Keratinocyte (primary cell): ENCODE measurements at regions not wholly inside any gene's neighbourhood (a gene's known extent, or its start where the extent isn't known, plus 50 kb on each side); places are given as distances from the start of the nearest gene placed in this dataset.
"Not testable (repeated sequence)": the region's sequence is repeated elsewhere in the genome, so short reads cannot be mapped to it uniquely, and the experiment has no call there.

Experiments
- DNase-seq: peaks from one replicate; pipeline ENCODE4 v3.0.0-alpha.2; 2011; ENCODE audit warnings: low read depth, missing footprints, low spot score
- FAIRE-seq: peaks from 2 replicates; lab custom pipeline; 2011; peaks lifted over from hg19 to GRCh38; lab: Jason Lieb, UNC
- H2AFZ ChIP-seq: 2 replicates; pipeline ENCODE4 v1.6.0; 2012; ENCODE audit warnings: low read length, control low read depth, inconsistent platforms; ENCODE audit not compliant: control insufficient read depth
- H3K27ac ChIP-seq: 2 replicates; pipeline ENCODE4 v1.5.1; 2011; ENCODE audit warnings: low read length; ENCODE audit not compliant: control insufficient read depth, insufficient read depth
- H3K27me3 ChIP-seq: 3 replicates; pipeline ENCODE4 v1.6.0; 2011; ENCODE audit warnings: low read length; ENCODE audit not compliant: control insufficient read depth, insufficient read depth; ENCODE audit errors: extremely low read depth
- H3K36me3 ChIP-seq, 2 experiments: 2 replicates in 1 of 2; 3 replicates in 1 of 2; pipeline ENCODE4 v1.5.1; 2011; ENCODE audit warnings: low read length in 2 of 2, mild to moderate bottlenecking in 1 of 2; ENCODE audit not compliant: control insufficient read depth in 2 of 2, insufficient read depth in 2 of 2; ENCODE audit errors: extremely low read depth in 1 of 2
- H3K4me1 ChIP-seq: 3 replicates; pipeline ENCODE4 v1.5.1; 2011; ENCODE audit warnings: low read length; ENCODE audit not compliant: control insufficient read depth, insufficient read depth; ENCODE audit errors: extremely low read depth
- H3K4me2 ChIP-seq: 3 replicates; pipeline ENCODE4 v1.6.0; 2011; ENCODE audit warnings: low read depth, low read length; ENCODE audit not compliant: control insufficient read depth, insufficient read depth; ENCODE audit errors: extremely low read depth
- H3K4me3 ChIP-seq, 3 experiments: fragments of 200-600 bp in 1 of 3; sonication (generic) in 1 of 3; 2 replicates in 2 of 3; 3 replicates in 1 of 3; pipeline ENCODE4 v1.5.1; 2011 to 2016; ENCODE audit warnings: low read length in 3 of 3, mild to moderate bottlenecking in 3 of 3, control low read depth in 2 of 3, inconsistent platforms in 1 of 3, low read depth in 1 of 3, mixed read lengths in 1 of 3, mixed run types in 1 of 3, moderate library complexity in 1 of 3; ENCODE audit not compliant: control insufficient read depth in 2 of 3, insufficient read depth in 2 of 3; ENCODE audit errors: extremely low read depth in 1 of 3
- H3K79me2 ChIP-seq: 2 replicates; pipeline ENCODE4 v1.6.0; 2012; ENCODE audit warnings: low read length; ENCODE audit not compliant: control insufficient read depth, insufficient read depth
- H3K9ac ChIP-seq: 3 replicates; pipeline ENCODE4 v1.6.0; 2011; ENCODE audit warnings: low read length; ENCODE audit not compliant: control insufficient read depth, insufficient read depth; ENCODE audit errors: extremely low read depth
- H3K9me1 ChIP-seq: 3 replicates; pipeline ENCODE4 v1.6.0; 2011; ENCODE audit warnings: low read length; ENCODE audit not compliant: control insufficient read depth, insufficient read depth; ENCODE audit errors: extremely low read depth
- H3K9me3 ChIP-seq: 2 replicates; pipeline ENCODE4 v1.5.1; 2012; ENCODE audit warnings: low read depth, low read length; ENCODE audit not compliant: control insufficient read depth
- H4K20me1 ChIP-seq: 3 replicates; pipeline ENCODE4 v1.6.0; 2011; ENCODE audit warnings: low read length; ENCODE audit not compliant: control insufficient read depth, insufficient read depth; ENCODE audit errors: extremely low read depth
- EZH2 ChIP-seq: IDR thresholded peaks from one replicate; pipeline ENCODE4 v1.6.1; 2012; ENCODE audit warnings: inconsistent platforms, mild to moderate bottlenecking, low read length, moderate library complexity
- dilution Hi-C: fragments of 300-500 bp; cut with MboI; formaldehyde crosslinking; loops from one replicate; pipeline ENCODE4 v1.7.0; 2020; ENCODE audit warnings: low sequenced_read_pairs; ENCODE audit not compliant: extremely low pct_ligation_motif_present
- TF ChIP-seq, protein P1 (sequence below), 3 experiments: IDR thresholded peaks in 1 of 3; conservative IDR thresholded peaks in 1 of 3; optimal IDR thresholded peaks in 1 of 3; 2 replicates in 2 of 3; 3 replicates in 1 of 3; pipeline versions ENCODE3 to v1.5.1; 2011; ENCODE audit warnings: low read length in 3 of 3, mild to moderate bottlenecking in 3 of 3, moderate library complexity in 2 of 3, control low read depth in 1 of 3, inconsistent platforms in 1 of 3; ENCODE audit not compliant: insufficient read depth in 2 of 3; ENCODE audit errors: extremely low read depth in 1 of 3

DNA sequence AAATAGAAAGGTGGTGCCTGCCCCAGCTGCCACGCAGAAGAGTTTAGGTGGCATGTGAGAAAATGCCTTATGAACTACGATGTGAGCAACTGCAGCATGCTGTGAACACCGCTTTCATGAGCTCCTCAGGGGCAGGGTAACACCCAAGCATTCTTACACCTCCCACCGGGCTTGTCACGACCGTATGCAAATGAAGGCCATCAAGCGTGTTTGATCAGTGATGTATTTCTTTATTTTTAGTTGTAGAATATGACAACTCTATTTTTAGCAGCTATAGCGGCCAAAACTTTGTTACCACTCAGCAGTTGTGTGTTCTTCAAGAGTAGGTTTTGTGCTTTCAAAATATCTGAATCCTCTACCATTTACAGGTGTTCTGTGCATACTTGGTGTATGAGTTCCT, 58.1 kb upstream of the SAMD11 start:
- H3K9ac ChIP-seq, H3K36me3 ChIP-seq, dilution Hi-C loops, H3K9me3 ChIP-seq, H3K9me1 ChIP-seq, H3K4me2 ChIP-seq, DNase-seq, FAIRE-seq, H3K27ac ChIP-seq, H3K4me3 ChIP-seq, H4K20me1 ChIP-seq, H3K79me2 ChIP-seq, H2AFZ ChIP-seq, H3K4me1 ChIP-seq: not testable (repeated sequence)
- H3K27me3 ChIP-seq = peaks cover 11% of the 10 kb centered on the region

DNA sequence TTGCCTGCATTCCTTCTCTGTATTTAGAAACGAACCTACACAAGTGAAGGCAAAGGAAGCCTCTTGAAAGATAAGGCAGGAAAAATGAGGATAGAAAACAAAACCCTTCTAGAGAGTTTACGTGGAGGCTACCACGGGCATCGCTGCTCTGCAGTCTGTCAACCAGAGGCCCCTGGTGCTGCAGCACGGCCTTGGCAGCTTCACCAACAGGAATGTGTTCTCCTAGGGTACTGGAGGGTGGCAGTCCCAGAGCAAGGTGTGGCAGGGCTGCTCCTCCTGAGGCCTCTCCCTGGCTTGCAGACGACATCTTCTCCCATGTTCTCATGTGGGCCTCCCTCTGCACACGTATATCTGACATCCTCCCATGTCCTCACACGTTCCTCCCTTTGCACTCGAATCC, 57.6 kb upstream of the SAMD11 start:
- Histone ChIP-seq H3K9me3 (no peaks in the 10 kb centered on the region), H3K27me3 (peaks cover 11% of the 10 kb centered on the region), H4K20me1 (no peaks in the 10 kb centered on the region), H3K36me3 (no peaks in the 10 kb centered on the region), H2AFZ (no peak overlapping the region), H3K9me1 (no peaks in the 10 kb centered on the region), H3K4me3 (no peak overlapping the region), H3K4me1 (no peaks in the 10 kb centered on the region), H3K79me2 (no peaks in the 10 kb centered on the region), H3K9ac (no peak overlapping the region), H3K27ac (no peak overlapping the region), H3K4me2 (no peak overlapping the region)
- DNase-seq = no peak
- dilution Hi-C loops = no loop called here
- no peak for TF ChIP-seq EZH2
- TF ChIP-seq, protein P1, sequence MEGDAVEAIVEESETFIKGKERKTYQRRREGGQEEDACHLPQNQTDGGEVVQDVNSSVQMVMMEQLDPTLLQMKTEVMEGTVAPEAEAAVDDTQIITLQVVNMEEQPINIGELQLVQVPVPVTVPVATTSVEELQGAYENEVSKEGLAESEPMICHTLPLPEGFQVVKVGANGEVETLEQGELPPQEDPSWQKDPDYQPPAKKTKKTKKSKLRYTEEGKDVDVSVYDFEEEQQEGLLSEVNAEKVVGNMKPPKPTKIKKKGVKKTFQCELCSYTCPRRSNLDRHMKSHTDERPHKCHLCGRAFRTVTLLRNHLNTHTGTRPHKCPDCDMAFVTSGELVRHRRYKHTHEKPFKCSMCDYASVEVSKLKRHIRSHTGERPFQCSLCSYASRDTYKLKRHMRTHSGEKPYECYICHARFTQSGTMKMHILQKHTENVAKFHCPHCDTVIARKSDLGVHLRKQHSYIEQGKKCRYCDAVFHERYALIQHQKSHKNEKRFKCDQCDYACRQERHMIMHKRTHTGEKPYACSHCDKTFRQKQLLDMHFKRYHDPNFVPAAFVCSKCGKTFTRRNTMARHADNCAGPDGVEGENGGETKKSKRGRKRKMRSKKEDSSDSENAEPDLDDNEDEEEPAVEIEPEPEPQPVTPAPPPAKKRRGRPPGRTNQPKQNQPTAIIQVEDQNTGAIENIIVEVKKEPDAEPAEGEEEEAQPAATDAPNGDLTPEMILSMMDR (optimal IDR thresholded peaks at IDR 0.05 in 1 of 3, IDR thresholded peaks at IDR 0.05 in 1 of 3, conservative IDR thresholded peaks at IDR 0.05 in 1 of 3; ENCODE audit: extremely low read depth in 1 of 3, insufficient read depth in 2 of 3, low read length in 3 of 3) = no peak
- no peak for FAIRE-seq

DNA sequence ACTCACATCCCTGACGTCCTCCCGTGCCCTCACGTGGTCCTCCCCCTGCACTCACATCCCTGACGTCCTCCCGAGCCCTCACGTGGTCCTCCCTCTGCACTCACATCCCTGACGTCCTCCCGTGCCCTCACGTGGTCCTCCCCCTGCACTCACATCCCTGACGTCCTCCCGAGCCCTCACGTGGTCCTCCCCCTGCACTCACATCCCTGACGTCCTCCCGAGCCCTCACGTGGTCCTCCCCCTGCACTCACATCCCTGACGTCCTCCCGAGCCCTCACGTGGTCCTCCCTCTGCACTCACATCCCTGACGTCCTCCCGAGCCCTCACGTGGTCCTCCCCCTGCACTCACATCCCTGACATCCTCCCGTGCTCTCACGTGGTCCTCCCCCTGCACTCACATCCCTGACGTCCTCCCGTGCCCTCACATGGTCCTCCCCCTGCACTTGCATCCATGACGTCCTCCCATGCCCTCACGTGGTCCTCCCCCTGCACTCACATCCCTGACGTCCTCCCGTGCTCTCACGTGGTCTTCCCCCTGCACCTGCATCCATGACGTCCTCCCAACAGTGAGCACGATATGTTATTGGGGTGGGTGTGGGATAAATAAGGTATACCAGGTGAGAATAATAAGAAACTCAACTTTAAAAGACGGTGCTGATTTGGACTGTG, 57.0 kb upstream of the SAMD11 start:
- H3K4me2 ChIP-seq, dilution Hi-C loops, H4K20me1 ChIP-seq, H3K4me1 ChIP-seq, H3K79me2 ChIP-seq, H3K9me1 ChIP-seq, H3K9ac ChIP-seq, H3K36me3 ChIP-seq, H3K9me3 ChIP-seq, DNase-seq, H2AFZ ChIP-seq, FAIRE-seq, H3K27ac ChIP-seq, H3K4me3 ChIP-seq: not testable (repeated sequence)
- peaks cover 11% of the 10 kb centered on the region for H3K27me3 ChIP-seq

DNA sequence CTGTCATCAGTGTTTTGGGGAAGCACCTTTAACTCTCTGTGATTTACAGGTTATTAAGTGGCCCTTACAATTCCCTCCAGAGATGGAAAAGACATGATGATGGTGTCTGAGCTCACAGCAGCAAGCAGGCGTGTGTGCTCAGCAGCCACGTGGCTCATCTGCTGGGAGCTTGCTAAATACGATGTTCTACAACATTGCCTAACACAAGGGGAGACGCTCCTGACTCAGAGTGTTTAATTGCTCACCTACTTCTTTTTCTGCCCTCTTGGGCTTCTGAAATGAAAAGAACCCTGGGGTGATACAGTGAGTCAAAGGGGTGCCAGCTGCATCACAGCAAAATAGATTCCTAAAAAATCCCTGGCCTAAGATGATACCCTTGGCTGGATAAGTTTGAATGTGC, 56.2 kb upstream of the SAMD11 start:
- DNase-seq, H3K4me3 ChIP-seq, dilution Hi-C loops, FAIRE-seq, H3K4me1 ChIP-seq, H3K79me2 ChIP-seq, H3K27ac ChIP-seq, H4K20me1 ChIP-seq, H3K36me3 ChIP-seq, H2AFZ ChIP-seq, H3K9me3 ChIP-seq, H3K4me2 ChIP-seq, H3K9me1 ChIP-seq, H3K9ac ChIP-seq: not testable (repeated sequence)
- H3K27me3 ChIP-seq = peaks cover 11% of the 10 kb centered on the region
